Activated CD4-positive, alpha-beta T cell treated with anti-CD3 and anti-CD28 coated beads for 4 hours (primary cell): ENCODE measurements at regions not wholly inside any gene's neighbourhood (a gene's known extent, or its start where the extent isn't known, plus 50 kb on each side); places are given as distances from the start of the nearest gene placed in this dataset.

Experiments used
- DNase-seq, 2 donors: peaks; one replicate each; pipeline ENCODE4 v3.0.0-alpha.2; 2020

DNA sequence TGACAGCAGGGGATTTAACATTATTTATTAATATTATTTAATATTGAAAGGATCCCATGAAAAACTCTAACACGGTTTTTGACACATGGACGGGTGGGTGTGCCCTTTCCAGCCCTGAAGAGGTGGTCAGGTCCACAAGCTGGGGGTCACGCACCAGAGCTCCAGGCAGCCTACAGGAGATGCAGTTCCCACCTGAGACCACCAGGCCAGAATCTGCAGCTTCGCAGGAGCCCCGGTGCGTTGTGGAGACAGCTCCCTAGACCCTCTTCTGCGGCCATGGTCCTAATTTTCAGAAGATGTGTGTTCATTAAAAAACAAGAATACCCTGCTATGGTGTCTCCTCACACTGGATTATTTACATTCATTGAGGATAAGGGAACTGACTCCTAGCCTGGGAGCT, 331.1 kb downstream of the C16orf95 start:
- DNase-seq, result no peak

DNA sequence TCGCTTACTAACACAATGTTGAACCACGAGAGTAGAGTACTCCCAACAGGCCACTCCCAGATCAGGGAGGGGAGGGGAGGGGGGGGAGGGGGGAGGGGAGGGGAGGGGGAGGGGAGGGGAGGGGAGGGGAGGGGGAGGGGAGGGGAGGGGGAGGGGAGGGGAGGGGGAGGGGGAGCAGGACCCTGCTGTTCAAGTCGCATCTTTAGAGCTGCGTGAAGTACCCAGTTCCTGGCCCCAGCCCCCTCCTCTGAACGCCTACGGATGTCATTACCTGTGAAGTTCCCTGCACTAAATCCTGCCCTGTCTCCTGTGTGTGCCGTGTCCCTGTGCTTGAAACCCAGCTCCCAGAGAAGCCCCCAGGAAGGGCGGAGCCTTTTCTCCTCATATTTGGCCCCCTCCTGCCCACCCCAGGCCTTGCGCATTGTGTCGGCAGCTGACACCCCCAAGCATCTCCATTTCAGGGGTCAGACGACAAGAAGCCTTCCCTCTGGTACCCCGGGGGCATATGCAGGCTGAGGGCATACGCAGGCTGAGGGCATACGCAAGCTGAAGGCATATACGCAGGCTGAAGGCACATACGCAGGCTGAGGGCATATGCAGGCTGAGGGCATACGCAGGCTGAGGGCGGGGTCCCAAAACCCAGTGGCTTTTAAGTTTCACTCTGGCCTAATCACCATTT, 330.2 kb downstream of the C16orf95 start:
- no peak for DNase-seq

DNA sequence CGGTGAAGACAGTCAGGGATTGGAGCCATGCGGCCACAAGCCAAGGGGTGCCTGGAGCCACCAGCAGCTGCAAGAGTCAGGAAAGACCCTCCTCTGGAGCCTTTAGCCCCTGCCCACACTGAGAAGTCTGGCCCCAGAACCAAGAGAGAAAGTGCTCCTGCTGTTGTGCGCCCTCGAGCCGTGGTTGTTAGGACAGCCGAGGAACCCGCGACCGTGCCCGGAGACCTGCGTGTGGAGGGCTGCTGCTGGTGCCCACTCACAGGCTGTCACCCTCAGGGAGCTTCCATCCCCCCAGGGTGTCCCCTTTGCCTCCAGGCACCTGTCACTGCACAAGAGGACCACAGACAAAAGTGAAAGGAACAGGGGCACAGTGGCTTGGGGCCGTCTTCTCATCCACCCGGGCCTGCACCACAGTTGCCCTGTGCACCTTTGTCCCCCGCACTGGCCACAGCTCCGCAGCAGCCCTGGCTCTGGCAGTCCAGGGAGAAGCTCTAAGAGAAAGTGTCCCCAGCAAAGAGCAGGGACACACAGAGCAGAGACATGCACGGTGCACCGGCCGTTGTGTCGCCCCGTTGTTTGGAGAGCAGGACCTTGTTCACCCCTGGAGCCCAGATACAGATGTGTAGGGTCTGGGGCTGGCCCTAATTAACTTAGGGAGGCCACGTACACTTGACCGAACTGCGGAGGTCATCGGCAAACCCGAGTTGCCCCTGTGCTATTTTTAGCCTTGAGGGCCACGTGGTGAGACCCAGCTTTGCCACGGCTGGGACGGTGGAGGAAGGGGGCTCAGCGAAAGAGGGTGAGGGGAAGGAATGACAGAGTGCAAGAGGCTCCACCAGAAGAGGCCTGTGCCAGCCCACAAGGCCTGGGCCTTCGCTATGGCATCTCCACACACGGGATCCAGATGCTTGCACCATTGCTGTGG, 329.2 kb downstream of the C16orf95 start:
- no peak for DNase-seq

DNA sequence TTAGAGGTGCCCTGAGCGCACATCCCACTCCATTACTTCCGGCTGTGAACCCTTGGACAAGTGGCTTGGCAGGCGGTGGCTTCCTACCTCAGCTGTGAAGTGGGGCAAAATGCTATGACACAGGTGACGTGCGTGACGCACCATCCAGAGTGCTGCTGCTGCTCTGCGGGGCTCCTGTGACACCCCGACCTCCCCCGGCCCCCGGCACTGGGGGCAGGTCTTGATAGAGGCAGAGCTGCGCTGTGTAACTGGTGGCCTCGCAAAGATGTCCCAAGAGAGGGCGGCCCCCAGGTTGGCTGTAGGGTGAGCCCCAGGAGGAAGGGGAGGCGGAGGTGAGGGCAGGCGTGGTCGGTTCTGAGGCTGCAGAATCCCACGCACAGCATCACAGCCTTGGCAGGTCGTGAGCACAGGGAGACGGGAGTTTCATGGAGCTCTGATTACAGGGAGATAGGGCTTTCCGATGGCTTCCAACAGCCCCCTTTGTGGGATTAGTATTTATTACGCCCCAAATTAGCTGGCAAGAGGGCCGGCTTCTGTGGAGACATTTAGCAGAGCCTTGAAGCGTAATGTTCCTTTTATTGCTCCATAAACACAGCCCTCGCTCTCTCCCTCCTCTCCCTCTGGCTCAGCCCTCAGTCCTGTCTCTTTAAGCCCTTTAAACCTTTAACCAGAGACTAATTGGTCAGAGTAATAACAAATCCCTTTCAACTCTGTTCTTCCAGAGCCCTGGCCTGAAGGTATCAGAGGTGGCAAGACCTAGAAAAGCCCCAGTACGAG, 328.1 kb downstream of the C16orf95 start:
- DNase-seq, result no peak

DNA sequence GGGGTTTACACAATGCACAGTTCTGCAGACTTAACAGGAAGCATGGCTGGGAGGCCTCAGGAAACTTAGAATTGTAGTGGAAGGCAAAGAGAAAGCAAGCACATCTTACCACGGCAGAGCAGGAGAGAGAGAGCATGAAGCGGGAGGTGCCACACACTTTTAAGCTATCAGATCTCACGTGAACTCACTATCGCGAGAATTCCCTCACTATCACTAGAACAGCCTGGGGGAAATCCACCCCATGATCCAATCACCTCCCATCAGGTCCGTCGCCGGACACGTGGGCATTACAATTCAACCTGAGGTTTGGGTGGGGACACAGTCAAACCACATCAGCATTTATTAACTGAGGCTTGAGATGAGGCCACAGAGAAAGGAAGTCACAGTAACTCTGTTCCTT, 326.7 kb downstream of the C16orf95 start:
- no peak for DNase-seq

DNA sequence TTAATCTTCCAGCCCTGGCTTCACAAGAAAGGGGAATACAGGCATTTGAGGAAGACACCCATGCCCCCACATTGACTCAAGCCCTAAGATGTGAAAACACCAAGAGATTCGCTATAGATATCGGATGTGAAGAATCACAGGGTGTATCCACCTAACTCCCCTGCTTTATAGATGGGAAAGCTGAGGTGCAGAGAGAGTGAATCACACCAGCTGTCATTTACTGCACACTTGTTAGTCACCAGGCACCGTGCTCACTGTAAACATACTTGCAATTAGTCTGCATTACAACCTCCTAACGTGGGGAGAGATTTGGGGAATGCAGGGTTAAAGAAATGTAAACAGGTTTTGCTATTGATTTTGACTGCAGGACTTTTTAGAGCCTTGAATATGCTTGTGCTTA, 325.5 kb downstream of the C16orf95 start:
- no peak for DNase-seq

DNA sequence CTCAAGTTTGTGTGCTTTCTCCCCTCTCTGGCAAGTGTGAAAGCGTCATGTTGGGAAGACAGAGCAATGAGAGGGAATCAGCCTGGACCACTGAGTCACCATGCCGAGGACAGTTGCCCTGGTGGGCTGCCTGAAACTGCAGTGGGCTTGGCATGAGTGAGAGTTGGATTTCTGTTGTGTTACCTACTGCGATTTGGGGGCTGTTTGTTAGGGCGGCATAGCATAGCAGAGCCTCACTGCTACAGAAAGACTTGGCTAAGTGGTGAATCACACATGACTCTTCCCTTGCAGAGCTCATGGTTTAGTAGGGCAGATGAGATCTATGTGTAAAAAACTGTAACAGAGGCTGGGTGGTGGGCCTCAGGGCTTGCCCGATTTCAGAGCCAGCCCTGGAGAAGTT, 324.6 kb downstream of the C16orf95 start:
- DNase-seq, result no peak

DNA sequence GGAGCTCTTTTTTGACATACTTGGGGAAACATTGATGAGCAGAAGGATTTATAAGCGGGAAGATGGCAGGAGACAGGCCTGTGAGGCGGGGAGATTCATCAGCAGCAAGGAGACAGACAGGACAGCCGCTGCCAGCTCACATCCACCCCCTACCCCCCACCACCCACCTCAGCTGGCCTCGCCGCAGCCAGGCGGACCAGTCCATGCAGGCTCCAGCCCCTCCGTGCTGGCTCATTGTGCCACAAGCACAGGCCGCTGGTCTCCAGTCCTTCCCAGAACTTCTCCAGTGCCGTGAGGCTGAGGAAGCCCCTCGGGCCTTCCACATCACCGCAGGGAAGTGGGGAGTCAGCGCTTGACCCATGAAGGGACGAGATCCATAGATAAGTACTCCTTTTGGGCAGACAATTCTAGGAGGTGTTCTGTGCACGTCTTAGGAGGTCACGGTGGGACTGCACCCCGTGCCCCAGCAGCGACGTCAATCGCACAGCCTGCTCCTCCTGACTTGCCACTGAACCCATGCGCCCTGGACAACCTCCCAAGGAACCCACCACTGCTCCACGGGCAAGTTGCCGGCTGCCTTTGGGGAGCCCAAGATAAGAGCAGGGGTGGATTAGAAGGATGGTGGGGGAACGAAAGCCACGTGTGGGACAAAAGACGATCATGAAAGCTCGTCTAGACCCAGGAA, 323.6 kb downstream of the C16orf95 start:
- no peak for DNase-seq

DNA sequence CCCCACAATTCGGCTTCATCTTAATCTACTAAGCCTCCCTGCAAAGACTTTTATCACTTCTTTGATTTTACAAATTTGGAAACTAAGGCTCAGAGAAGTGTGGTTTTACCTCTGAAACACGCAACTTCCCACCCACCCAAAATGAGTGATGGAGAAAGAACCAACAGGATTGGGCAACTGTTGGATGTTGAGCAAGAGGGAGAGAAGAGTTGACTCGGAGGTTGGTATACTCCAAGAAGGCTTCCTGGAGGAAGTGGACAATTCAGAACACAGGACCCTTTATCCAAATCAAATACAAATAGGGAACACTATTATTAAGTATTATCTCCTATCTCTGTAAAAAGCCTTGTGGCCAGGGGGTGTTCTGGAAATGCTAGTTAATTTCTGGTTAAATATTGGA, 323.0 kb downstream of the C16orf95 start:
- DNase-seq, result no peak

DNA sequence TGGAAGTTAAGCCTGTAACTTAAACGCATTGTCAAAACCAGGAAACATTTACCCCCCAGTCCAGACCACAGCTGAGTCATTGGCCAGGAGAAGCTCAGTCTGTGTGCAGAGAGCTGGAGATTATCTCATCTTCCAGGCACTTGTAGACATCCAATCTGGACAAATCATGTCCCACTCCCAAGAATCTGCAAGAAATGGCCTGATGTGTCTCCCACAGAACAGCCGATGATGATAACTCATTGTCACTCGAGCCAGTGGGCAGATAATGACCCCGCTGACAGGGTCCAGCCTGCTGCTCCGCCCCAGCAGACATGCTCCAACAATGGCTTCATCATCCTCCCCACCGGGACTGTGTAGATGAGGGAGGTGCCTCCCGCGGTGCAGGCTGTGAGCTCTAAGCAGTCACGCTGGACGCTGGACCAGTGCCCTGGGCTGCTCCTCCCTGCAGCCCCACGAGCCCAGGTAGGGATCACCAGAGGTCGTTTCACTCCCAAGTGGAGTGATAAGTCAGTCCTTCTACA, 322.5 kb downstream of the C16orf95 start:
- DNase-seq, result no peak

DNA sequence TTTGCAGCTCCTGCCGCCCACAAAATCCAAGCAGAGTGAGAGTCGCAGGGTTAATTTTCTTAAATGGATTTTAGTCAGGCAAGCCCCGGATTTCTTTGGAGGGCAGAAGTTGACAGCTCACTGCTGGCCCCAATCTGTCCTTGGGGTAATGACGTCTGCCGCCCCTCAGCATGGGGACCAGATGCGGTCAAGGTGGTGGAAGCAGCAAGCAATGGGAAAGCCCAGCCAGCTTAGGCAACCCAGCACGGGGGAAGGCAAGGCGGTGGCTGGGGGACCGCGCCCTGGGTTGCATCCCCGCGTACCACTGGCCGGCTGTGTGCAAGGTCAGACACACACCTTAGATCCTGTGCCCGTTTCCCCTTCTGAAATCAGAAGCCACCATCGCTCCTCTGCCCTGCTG, 321.7 kb downstream of the C16orf95 start:
- DNase-seq, result no peak

DNA sequence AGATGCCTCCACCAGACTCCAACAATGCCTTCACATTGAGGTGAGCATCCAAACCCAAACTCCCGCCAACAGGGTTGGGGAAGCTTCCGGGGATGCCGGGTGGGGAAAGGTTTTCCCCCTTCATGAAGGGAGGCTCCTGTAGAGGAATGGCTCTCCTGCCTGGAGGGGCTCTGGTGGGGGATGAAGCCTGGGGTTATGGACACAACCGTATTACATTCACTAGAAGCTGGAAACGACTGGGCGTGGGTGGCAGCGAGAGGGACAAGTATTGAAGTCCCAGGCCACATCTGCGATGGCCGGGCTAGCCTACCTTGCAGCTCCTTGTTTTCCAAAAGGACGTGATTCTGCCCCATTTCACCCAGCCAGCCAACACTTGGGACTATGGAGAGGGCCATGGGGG, 321.1 kb downstream of the C16orf95 start:
- DNase-seq, result no peak

DNA sequence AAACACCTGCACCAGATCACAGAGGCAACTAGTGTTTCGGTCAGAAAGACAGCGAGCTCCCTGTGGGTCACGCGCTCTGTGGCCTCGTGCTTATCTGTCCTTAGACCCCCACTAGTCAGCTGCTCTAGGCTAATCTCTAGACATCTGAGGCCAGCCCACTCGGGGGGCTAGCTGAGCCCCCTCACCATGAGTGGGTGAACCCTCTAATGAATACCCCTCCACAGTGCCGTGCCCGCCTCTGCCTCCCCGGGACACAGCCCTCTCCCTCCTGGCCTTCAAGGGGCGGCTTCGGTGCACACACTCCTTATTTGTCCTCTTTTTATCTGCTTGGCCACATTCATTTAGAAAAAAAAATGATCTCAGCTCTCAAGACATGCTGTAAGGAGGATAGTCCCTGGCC, 320.1 kb downstream of the C16orf95 start:
- DNase-seq, result no peak

DNA sequence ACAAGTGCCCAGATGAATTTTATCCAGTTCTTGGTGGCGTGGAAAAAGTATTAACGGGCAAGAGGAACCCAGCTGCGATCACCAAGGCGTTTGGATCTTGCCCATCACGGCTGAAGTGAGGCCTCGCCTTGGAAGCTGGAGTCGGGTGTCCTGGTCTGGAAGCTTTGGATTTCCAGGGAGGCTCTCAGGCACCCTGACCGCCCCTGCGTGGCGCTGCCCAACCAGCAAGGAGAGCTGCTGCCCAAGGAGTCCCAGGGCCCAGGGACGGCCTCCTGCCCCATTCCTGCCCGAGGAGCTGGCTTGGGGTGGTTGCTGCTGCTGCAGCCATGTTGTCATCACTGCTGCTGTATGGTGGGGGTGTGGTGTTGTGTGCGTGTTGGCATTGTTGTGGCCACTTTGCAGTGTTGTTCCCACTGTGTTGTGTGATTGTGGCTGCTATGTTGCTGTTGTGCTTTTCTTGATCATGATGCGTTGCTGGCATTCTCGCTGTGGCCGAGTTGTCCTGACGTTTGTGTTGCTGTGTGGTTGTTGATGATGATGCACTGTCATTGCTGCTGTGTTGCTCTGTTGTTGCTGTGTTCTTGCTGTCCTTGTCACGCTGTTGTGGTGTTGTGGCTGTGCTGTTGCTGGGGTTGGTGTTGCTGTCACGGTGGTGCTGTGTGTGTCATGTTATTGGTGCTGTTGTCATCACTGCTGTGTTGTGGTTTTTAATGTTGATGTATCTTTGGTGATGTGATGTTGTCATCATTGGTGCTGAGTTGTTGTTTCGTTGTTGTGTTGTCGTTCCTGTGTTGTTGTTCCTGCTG, 318.8 kb downstream of the C16orf95 start:
- no peak for DNase-seq

DNA sequence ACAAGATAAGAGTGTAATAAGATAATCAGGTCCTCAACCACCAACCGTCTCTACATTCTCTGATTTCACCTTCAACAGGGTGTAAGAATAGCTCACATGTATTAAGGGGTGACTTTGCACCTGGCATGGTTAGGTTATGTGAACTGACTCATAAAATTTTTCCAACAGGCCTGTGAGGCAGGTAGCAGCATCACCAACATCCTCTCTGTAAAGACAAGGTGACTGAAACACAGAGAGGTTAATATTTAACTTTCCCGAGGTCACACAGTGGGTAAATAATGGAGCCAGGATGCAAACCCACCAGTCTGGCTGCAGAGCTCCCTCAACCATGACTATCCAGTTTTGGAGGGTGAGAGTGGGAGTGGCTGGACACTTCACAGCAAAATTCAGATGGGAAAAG, 317.2 kb downstream of the C16orf95 start:
- DNase-seq, result no peak

DNA sequence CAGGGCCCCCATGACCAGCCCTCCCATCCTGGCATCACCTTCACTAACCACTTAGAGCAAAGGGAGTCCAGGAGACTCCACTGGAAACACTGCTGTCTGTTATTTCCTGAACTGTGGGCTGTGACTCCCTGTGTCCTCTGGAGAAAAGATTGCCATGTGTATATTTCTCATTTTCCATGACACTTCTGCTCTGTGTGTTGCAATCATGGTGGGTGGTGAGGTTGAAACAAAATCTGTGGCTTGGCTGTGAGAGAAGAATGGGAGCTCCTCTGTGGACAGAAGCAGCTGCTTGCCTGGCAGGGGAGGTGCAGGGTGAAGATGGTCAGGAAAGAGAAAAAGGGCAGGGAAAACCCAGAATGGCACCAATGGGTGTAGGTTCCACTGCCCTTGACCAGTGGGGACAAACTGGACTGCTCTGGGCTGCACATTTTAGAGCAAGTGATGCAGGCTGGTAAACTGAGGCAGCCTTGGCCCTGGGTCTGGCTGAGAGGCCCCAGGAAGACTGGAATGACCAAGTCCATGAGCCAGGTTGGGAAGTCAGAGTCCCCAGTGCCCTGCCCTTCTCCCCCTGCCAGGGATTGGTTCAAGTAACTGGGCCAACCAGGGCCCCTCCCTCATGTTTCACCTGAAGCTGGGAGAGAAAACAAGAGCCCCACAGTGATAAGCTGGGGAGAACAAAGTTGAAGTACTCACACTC, 314.3 kb downstream of the C16orf95 start:
- no peak for DNase-seq

DNA sequence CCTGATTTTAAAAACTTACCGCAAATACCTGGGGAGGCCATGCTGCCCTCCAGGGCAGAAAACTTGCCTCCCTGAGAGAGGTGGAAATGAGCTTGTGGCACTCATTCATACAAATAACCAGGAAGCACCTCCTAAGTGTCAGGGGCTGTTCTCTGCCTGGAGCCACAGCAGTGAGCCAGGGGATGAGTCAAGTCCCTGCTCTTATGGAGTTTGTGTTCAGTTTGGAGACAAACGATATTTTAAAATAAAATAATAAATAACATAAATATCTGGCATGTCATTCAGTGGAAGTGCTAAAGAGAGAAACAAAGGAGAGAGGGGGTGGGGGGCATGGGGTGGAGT, 313.8 kb downstream of the C16orf95 start:
- DNase-seq, result no peak

DNA sequence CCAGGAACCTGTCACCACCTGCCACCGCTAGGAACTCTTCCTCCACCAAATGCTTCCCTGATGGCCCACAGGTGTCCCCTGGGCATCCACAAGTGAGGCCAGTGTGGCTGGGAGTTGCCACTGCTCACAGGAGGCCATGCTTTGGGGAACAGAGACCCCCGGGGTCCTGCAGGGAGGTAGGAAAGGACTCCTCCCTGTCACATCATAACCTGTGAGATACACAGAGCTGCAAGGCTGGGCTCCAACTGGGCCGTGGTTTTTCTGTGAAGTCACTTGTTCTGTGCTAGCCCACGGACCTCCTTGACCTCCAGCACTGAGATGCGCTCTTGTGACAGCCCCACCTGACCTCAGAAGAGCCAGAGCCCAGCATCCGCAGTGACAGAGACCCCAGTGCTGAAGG, 311.2 kb downstream of the C16orf95 start:
- DNase-seq, result no peak

DNA sequence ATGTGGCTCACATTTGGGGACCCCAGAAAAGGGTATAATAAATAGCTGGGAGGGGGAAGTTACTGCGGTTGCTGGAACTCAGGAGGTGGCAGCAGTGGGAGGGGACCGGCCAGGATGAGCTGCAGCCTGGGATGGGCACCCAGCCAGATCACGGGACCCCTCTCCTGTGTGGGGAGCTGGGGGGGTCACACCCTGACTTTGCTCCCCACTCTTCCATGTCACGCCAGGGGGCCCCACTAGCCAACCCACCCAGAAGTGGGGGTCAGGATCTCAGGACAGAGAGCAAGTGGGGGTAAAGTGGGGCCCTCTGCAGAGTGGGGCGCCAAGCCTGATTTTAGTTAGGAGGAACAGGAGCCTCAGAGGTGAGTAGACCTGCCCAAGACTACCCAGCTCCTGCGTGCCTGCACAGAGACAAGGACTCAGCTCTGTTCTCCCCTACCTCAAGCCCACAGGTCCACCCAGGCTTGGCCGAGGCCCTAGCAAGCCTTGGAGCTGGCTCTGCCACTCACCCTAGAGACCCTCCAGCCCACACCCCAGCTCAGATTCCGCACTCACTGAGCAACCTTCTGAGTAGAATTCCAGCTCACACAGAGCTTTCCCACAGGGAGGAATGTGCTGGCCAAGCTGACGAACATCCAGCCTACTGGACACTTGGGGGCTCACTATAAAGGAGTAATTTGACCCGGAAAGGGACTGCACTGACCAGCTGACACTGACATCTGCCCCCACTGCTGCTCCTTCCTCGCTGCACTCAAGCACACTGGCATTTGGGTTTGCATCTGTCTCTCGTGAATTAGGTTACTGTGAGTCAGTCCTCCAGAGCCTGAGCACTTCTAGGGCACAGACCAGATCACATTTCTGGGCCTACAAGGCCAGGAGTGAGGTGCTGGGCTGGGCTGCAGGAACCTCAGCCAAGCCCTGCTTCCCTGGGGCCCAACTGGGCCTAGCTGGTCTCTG, 310.1 kb downstream of the C16orf95 start:
- no peak for DNase-seq

DNA sequence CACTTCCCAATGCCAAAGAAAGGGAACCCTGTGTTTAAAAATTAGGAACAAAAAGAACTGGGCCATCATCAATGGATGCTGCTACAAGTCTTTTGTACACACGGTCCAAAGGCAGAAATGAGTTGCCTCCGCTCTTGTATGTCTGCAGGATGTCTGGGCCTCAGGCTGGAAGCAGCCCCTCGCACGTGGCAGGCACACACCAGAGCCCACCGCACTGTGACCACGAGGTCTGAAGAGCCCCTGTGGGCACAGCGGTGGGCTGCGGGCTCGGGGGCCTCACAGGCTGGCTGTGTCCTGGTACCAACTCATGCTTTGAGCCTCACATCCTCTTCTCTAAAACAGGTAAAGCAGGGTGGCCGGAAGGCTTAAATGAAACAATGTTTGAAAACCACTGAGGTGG, 309.3 kb downstream of the C16orf95 start:
- no peak for DNase-seq
